Mesenchymal stem cell (in vitro differentiated cells and primary cell): ENCODE measurements at regions not wholly inside any gene's neighbourhood (a gene's known extent, or its start where the extent isn't known, plus 50 kb on each side); places are given as distances from the start of the nearest gene placed in this dataset.

Experiments
- DNase-seq: peaks from one replicate; pipeline ENCODE4 v3.0.0-alpha.2; 2013
- H2AFZ ChIP-seq: one replicate; pipeline ENCODE4 v1.6.1; 2013; ENCODE audit warnings: low read depth, mild to moderate bottlenecking, control low read depth, inconsistent platforms, low read length, moderate library complexity
- H2AK5ac ChIP-seq: 2 replicates; pipeline ENCODE4 v1.6.1; 2013; ENCODE audit warnings: low read length, moderate library complexity, mild to moderate bottlenecking, inconsistent platforms; ENCODE audit not compliant: severe bottlenecking
- H2BK120ac ChIP-seq: one replicate; pipeline ENCODE4 v1.6.1; 2013; ENCODE audit warnings: low read depth, mild to moderate bottlenecking, inconsistent platforms, low read length, moderate library complexity
- H2BK12ac ChIP-seq, 2 experiments: one replicate each; pipeline ENCODE4 v1.6.1; 2013; ENCODE audit warnings: inconsistent platforms in 2 of 2, low read length in 2 of 2, mild to moderate bottlenecking in 2 of 2, moderate library complexity in 2 of 2, control low read depth in 1 of 2
- H2BK15ac ChIP-seq: one replicate; pipeline ENCODE4 v1.6.1; 2013; ENCODE audit warnings: mild to moderate bottlenecking, low read depth, inconsistent platforms; ENCODE audit not compliant: poor library complexity, severe bottlenecking
- H2BK5ac ChIP-seq: 2 replicates; pipeline ENCODE4 v1.6.1; 2013; ENCODE audit warnings: low read depth, mild to moderate bottlenecking, low read length, control low read depth, inconsistent platforms; ENCODE audit not compliant: poor library complexity, severe bottlenecking
- H3K14ac ChIP-seq, 2 experiments: one replicate each; pipeline ENCODE4 v1.6.1; 2013; ENCODE audit warnings: inconsistent platforms in 2 of 2, low read length in 2 of 2, control low read depth in 1 of 2, mild to moderate bottlenecking in 1 of 2, moderate library complexity in 1 of 2
- H3K18ac ChIP-seq, 2 experiments: one replicate each; pipeline ENCODE4 v1.6.1; 2013; ENCODE audit warnings: inconsistent platforms in 2 of 2, low read length in 2 of 2, control low read depth in 1 of 2, low read depth in 1 of 2, mild to moderate bottlenecking in 1 of 2
- H3K23ac ChIP-seq, 2 experiments: one replicate each; pipeline ENCODE4 v1.6.1; 2013; ENCODE audit warnings: inconsistent platforms in 2 of 2, low read length in 2 of 2, mild to moderate bottlenecking in 2 of 2, moderate library complexity in 2 of 2, control low read depth in 1 of 2
- H3K27ac ChIP-seq: 2 replicates; pipeline ENCODE4 v1.5.1; 2013; ENCODE audit warnings: mild to moderate bottlenecking, moderate library complexity, low read length, control low read depth, inconsistent platforms; ENCODE audit not compliant: poor library complexity, severe bottlenecking
- H3K27me3 ChIP-seq, 2 experiments: 2 replicates each; pipeline versions ENCODE4 v1.6.1 to v1.7.0; 2013; ENCODE audit warnings: low read length in 2 of 2, mild to moderate bottlenecking in 2 of 2, moderate library complexity in 2 of 2, control low read depth in 1 of 2, inconsistent platforms in 1 of 2; ENCODE audit not compliant: control insufficient read depth in 1 of 2, insufficient read depth in 1 of 2
- H3K36me3 ChIP-seq, 2 experiments: 2 replicates each; pipeline versions ENCODE4 v1.6.1 to v1.7.0; 2013; ENCODE audit warnings: low read length in 2 of 2, control low read depth in 1 of 2, inconsistent platforms in 1 of 2, low read depth in 1 of 2, mild to moderate bottlenecking in 1 of 2; ENCODE audit not compliant: insufficient read depth in 2 of 2, control insufficient read depth in 1 of 2
- H3K4ac ChIP-seq, 2 experiments: one replicate each; pipeline ENCODE4 v1.6.1; 2013; ENCODE audit warnings: inconsistent platforms in 2 of 2, low read length in 2 of 2, mild to moderate bottlenecking in 2 of 2, moderate library complexity in 2 of 2, control low read depth in 1 of 2, low read depth in 1 of 2
- H3K4me1 ChIP-seq: 2 replicates; pipeline ENCODE4 v1.6.1; 2013; ENCODE audit warnings: low read depth, low read length, control low read depth; ENCODE audit not compliant: control insufficient read depth, insufficient read depth
- H3K4me2 ChIP-seq: 2 replicates; pipeline ENCODE4 v1.6.1; 2013; ENCODE audit warnings: low read length, mild to moderate bottlenecking, inconsistent platforms; ENCODE audit not compliant: poor library complexity, severe bottlenecking
- H3K4me3 ChIP-seq, 2 experiments: 2 replicates each; pipeline versions ENCODE4 v1.5.1 to v1.7.0; 2013; ENCODE audit warnings: low read length in 2 of 2, mild to moderate bottlenecking in 2 of 2, control low read depth in 1 of 2, low read depth in 1 of 2; ENCODE audit not compliant: insufficient read depth in 1 of 2
- H3K79me1 ChIP-seq: replicated peaks from 2 replicates; pipeline ENCODE4 v1.6.1; 2013; ENCODE audit warnings: mild to moderate bottlenecking, control low read depth, low read length, inconsistent platforms; ENCODE audit not compliant: poor library complexity, severe bottlenecking
- H3K9ac ChIP-seq: 2 replicates; pipeline ENCODE4 v1.7.0; 2013; ENCODE audit warnings: mild to moderate bottlenecking, low read length, moderate library complexity
- H3K9me3 ChIP-seq: 2 replicates; pipeline ENCODE4 v1.7.0; 2013; ENCODE audit warnings: mild to moderate bottlenecking, low read length; ENCODE audit not compliant: control insufficient read depth
- H4K8ac ChIP-seq: one replicate; pipeline ENCODE4 v1.6.1; 2013; ENCODE audit warnings: inconsistent platforms, mild to moderate bottlenecking, low read length, moderate library complexity
- H4K91ac ChIP-seq: one replicate; pipeline ENCODE4 v1.6.1; 2013; ENCODE audit warnings: mild to moderate bottlenecking, low read length, inconsistent platforms
- WGBS: methylation state at CpG from one replicate; pipeline ENCODE4 v1.1.7; 2013; ENCODE audit warnings: mixed read lengths; 5-methylcytosine and 5-hydroxymethylcytosine counted together

- H2BK15ac ChIP-seq, result no peak overlapping the region
- 91% methylated on average over 4 of the region's 4 CpGs for WGBS
- H3K27ac ChIP-seq, result no peak overlapping the region
- no peak overlapping the region for H2AFZ ChIP-seq
- H2AK5ac ChIP-seq, result no peak overlapping the region
- no peaks in the 10 kb centered on the region for H3K27me3 ChIP-seq
- no peak overlapping the region for H2BK12ac ChIP-seq
- H3K36me3 ChIP-seq, result no peaks in the 10 kb centered on the region
- H3K14ac ChIP-seq, result no peak overlapping the region
- no peak overlapping the region for H2BK120ac ChIP-seq
- no peak for DNase-seq
- no peak overlapping the region for H4K91ac ChIP-seq
- H2BK5ac ChIP-seq, result no peak overlapping the region
- peaks cover 5% of the 10 kb centered on the region for H3K4me1 ChIP-seq
- no peak overlapping the region for H4K8ac ChIP-seq
- no peak overlapping the region for H3K9ac ChIP-seq
- no peak overlapping the region for H3K4me2 ChIP-seq
- H3K79me1 ChIP-seq, result no peaks in the 10 kb centered on the region
- no peaks in the 10 kb centered on the region for H3K9me3 ChIP-seq
- no peak overlapping the region for H3K18ac ChIP-seq
- no peak overlapping the region for H3K23ac ChIP-seq
- no peak overlapping the region for H3K4me3 ChIP-seq
- no peak overlapping the region for H3K4ac ChIP-seq
Measured at GRCh38 chr1:75668813-75669212, 55.7 kb upstream of the ACADM start.

GRCh38 chr1:75671708-75672107, 52.8 kb upstream of the ACADM start:
- H3K4me3 ChIP-seq, result no peak overlapping the region
- no peaks in the 10 kb centered on the region for H3K27me3 ChIP-seq

GRCh38 chr1:75672108-75672507, 52.4 kb upstream of the ACADM start:
- Histone ChIP-seq H3K14ac (no peak overlapping the region), H3K23ac (no peak overlapping the region), H2BK120ac (no peak overlapping the region), H3K27ac (no peak overlapping the region), H3K4ac (no peak overlapping the region), H4K8ac (no peak overlapping the region), H2BK15ac (no peak overlapping the region), H3K27me3 (no peaks in the 10 kb centered on the region), H3K4me1 (peaks cover 5% of the 10 kb centered on the region), H3K4me2 (no peak overlapping the region), H3K18ac (no peak overlapping the region), H2AK5ac (no peak overlapping the region), H2BK5ac (no peak overlapping the region), H4K91ac (no peak overlapping the region), H2AFZ (no peak overlapping the region), H3K9me3 (no peaks in the 10 kb centered on the region), H3K79me1 (no peaks in the 10 kb centered on the region), H3K9ac (no peak overlapping the region), H2BK12ac (no peak overlapping the region), H3K4me3 (no peak overlapping the region), H3K36me3 (no peaks in the 10 kb centered on the region)
- DNase-seq, result no peak
- 60% methylated on average over 2 of the region's 2 CpGs for WGBS

More at GRCh38 chr1:75671708-75672107, 52.8 kb upstream of the ACADM start:
- no peaks in the 10 kb centered on the region for H3K36me3 ChIP-seq
- no peak for DNase-seq
- H4K8ac ChIP-seq, result no peak overlapping the region
- no peak overlapping the region for H3K4ac ChIP-seq
- H2AFZ ChIP-seq, result no peak overlapping the region
- no peak overlapping the region for H3K18ac ChIP-seq
- no peak overlapping the region for H2BK5ac ChIP-seq
- no peaks in the 10 kb centered on the region for H3K79me1 ChIP-seq
- no peak overlapping the region for H2BK15ac ChIP-seq
- H3K4me2 ChIP-seq, result no peak overlapping the region
- H3K27ac ChIP-seq, result no peak overlapping the region
- 98% methylated on average over 3 of the region's 4 CpGs for WGBS
- H2AK5ac ChIP-seq, result no peak overlapping the region
- no peak overlapping the region for H3K14ac ChIP-seq
- no peaks in the 10 kb centered on the region for H3K9me3 ChIP-seq
- no peak overlapping the region for H2BK12ac ChIP-seq
- peaks cover 5% of the 10 kb centered on the region for H3K4me1 ChIP-seq
- no peak overlapping the region for H4K91ac ChIP-seq
- no peak overlapping the region for H3K9ac ChIP-seq
- H2BK120ac ChIP-seq, result no peak overlapping the region
- H3K23ac ChIP-seq, result no peak overlapping the region

GRCh38 chr1:75672528-75673393, 51.7 kb upstream of the ACADM start:
- peak; percentile 75 for DNase-seq
- 33% methylated on average over 2 of the region's 3 CpGs for WGBS
- Histone ChIP-seq H3K4me2 (no peak overlapping the region), H3K4me3 (no peak overlapping the region), H3K23ac (no peak overlapping the region), H2BK12ac (no peak overlapping the region), H3K14ac (no peak overlapping the region), H3K27ac (no peak overlapping the region), H3K4ac (no peak overlapping the region), H3K27me3 (no peaks in the 10 kb centered on the region), H2BK120ac (peak overlapping the region; percentile 6), H3K18ac (peak overlapping the region in 1 of 2 experiments; percentile 11), H3K4me1 (peaks cover 5% of the 10 kb centered on the region), H3K9ac (no peak overlapping the region), H2BK5ac (no peak overlapping the region), H2BK15ac (no peak overlapping the region), H2AK5ac (no peak overlapping the region), H4K8ac (no peak overlapping the region), H3K79me1 (no peaks in the 10 kb centered on the region), H2AFZ (no peak overlapping the region), H4K91ac (no peak overlapping the region), H3K36me3 (no peaks in the 10 kb centered on the region), H3K9me3 (no peaks in the 10 kb centered on the region)
